ENCODE measurements at regions not wholly inside any gene's neighbourhood (a gene's known extent, or its start where the extent isn't known, plus 50 kb on each side); places are given as distances from the start of the nearest gene placed in this dataset.

DNA sequence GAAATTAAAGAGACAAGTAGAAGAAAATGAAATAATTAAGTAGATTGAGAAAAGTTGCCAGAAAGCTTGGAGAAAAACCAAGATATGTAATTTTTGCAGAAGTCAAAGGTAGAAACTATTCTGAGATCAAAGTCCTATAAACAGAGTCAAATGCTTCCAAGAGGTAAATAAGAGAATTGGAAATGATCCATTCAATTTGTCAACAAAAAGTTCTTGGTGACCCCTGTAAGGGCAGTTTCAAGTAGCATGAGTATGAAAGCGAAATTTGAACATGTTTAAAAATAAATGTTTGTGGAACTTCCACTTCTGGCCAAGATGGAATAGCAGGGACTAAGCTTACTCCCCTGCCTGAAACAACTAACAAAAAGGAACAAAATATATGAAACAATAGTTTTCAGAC, 562.0 kb downstream of the SMARCA1 start:
- TF ChIP-seq POLR2A (IDR thresholded peaks at IDR 0.05; ENCODE audit: low read length) = no peak
- no peak for TF ChIP-seq GATA1 (IDR thresholded peaks at IDR 0.05; ENCODE audit: low read depth, low read length)
